GM12891 (cell line): ENCODE measurements at regions not wholly inside any gene's neighbourhood (a gene's known extent, or its start where the extent isn't known, plus 50 kb on each side); places are given as distances from the start of the nearest gene placed in this dataset.
A peak's percentile ranks its signal among the peaks of the same experiment; 100 is the strongest.

Experiments used
- DNase-seq: peaks from one replicate; pipeline ENCODE4 v3.0.0; 2011; ENCODE audit warnings: low spot score; ENCODE audit not compliant: insufficient read length
- FAIRE-seq: peaks from 2 replicates; lab custom pipeline; 2011; peaks lifted over from hg19 to GRCh38; lab: Jason Lieb, UNC
- PAX5 ChIP-seq: IDR thresholded peaks from 2 replicates; pipeline ENCODE4 v1.6.1; 2011; ENCODE audit warnings: low read length, moderate library complexity, mild to moderate bottlenecking; ENCODE audit not compliant: insufficient read depth, severe bottlenecking
- POLR2A ChIP-seq: IDR thresholded peaks from 2 replicates; pipeline ENCODE4 v1.6.1; 2011; ENCODE audit warnings: low read depth, low read length, control low read depth
- POLR2AphosphoS5 ChIP-seq: IDR thresholded peaks from 2 replicates; pipeline ENCODE4 v1.6.1; 2011; ENCODE audit warnings: low read depth, low read length, control low read depth
- POU2F2 ChIP-seq: IDR thresholded peaks from 2 replicates; pipeline ENCODE4 v1.6.1; 2011; ENCODE audit warnings: low read depth, mild to moderate bottlenecking, control low read depth, low read length, moderate library complexity
- SPI1 ChIP-seq: IDR thresholded peaks from 2 replicates; pipeline ENCODE4 v1.6.1; 2011; ENCODE audit warnings: low read depth, low read length, control low read depth
- TAF1 ChIP-seq: IDR thresholded peaks from 2 replicates; pipeline ENCODE4 v1.6.1; 2011; ENCODE audit warnings: low read depth, low read length, control low read depth

DNA sequence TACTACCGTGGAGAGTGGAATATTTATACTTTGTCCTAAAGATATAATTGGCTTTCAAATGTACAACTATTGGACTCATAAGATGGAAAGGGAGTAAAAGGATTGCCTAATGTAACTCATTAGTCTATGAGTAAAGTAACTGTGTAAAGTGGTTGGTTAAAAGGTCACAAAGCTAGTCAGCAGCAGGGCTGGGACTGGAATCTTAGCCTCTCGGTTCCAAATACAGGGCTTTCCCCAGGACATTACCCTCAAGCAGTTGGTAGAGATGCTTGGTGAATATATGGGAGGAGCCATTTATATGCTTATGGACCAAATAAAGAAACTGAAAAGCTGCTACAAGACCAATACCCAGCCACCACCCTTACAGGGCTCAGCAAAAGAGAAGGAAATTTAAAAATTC, 283.7 kb downstream of the HLX start:
- no peak for DNase-seq
- TF ChIP-seq SPI1 = no peak
- no peak for TF ChIP-seq POLR2AphosphoS5
- TF ChIP-seq TAF1 = no peak
- no peak for TF ChIP-seq POLR2A
- no peak for TF ChIP-seq POU2F2
- no peak for TF ChIP-seq PAX5
- FAIRE-seq = no peak

GRCh38 chr1:221164029-221164428, 284.8 kb downstream of the HLX start:
- FAIRE-seq (no peak), DNase-seq (no peak)
- no peak for TF ChIP-seq POLR2AphosphoS5
- no peak for TF ChIP-seq TAF1
- no peak for TF ChIP-seq POLR2A
- no peak for TF ChIP-seq PAX5
- no peak for TF ChIP-seq POU2F2

DNA sequence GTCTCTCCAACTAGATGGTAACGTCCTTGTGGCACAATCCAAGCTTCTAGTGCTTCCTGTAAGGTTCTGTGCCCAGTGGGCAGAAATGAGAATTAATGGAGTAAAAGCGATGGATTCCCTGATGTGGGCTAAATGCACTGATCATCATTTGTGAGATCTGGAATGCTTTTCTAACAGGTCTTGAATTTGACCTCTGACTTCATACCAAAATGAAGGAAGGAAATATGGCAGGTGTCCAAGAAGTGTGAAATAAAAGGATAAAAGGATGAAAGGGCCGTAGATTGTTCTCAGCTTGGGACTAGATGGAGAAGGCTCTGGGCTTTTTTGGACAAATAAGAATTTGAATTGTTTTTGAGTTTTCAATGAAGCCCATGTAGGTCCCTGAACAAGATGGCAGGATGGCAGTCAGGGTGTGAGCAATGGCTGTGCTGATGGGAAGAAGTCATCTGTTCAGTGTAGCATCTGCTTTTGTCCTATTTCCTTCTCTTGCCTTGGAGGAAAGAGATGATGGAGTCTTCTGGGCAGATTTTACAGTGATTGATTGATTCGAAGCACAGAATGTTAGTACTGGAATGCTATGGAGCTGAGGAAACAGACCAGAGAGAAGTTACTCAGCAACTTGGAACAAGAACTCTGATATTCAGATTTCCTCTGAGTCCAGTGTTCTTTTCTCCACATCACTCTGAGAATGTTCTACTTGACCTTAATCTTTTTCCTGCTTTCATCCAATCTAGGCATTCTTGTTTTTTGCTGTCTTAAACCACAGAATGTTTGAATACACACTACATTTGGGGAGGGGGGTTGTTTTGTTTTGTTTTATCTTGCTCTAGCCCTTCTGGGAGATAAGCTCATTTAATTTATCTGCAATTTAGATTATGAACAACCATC, 286.0 kb downstream of the HLX start:
- TF ChIP-seq POU2F2 (no peak), POLR2A (no peak), PAX5 (no peak), SPI1 (no peak), TAF1 (no peak), POLR2AphosphoS5 (no peak)
- no peak for DNase-seq
- FAIRE-seq = no peak

DNA sequence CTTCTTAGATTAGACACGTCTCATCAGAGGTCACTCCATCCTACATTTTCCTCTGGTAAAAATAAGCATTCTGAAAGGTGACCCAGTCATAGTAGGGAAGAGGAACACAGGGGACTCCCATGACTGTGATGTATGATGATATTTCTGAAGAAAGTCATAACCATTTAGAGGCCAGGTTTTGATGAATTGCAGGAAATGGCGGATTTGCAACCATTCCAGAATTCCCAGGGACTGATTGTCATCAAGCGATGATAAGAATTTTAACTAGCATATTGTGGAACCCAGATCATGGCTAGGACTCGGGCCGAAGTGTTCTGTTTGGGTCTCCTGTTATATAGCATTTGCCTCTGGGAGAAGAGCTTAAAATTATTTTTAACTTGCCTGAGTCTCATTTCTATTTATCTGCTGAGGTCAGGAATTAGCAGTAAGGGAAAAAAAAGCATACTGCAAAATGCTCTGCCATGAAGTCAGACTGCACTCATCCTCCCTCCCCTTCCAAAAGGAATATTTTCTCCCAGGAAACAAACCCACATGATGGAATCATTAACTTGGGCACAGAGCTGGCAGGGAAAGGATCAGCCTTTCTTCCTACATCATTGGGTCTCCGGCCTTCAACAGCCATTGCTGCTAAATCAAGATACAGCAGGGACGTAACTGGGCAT, 286.7 kb downstream of the HLX start:
- FAIRE-seq (peak; percentile 81), DNase-seq (no peak)
- TF ChIP-seq SPI1 (no peak), POLR2AphosphoS5 (no peak), POU2F2 (no peak), POLR2A (no peak)

GRCh38 chr1:221166559-221167318, 287.5 kb downstream of the HLX start:
- TF ChIP-seq POLR2AphosphoS5 (no peak), TAF1 (no peak), POLR2A (no peak), SPI1 (peak; percentile 95), POU2F2 (no peak)
- DNase-seq (no peak), FAIRE-seq (no peak)

DNA sequence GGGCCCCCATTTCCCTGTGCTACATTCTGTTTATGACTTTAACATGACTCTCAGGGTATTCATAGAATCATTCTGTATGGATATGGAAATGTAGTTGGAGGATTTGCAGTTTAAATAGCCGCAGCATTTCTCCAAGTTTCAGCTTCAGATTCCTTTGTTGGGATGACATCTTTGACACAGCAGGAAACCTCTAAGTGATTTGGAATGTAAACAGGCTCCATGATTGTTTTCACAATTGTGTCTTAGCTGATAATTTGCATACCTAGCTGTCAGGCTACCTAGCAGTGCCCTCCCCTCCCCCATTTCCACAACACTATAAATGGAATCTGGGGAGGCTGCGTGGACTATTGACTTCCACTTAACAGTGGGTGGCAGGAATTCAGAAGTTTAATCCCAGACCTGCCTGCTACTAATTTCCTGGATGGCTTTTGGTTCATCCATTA, 290.2 kb downstream of the HLX start:
- DNase-seq (no peak), FAIRE-seq (no peak)
- no peak for TF ChIP-seq SPI1

DNA sequence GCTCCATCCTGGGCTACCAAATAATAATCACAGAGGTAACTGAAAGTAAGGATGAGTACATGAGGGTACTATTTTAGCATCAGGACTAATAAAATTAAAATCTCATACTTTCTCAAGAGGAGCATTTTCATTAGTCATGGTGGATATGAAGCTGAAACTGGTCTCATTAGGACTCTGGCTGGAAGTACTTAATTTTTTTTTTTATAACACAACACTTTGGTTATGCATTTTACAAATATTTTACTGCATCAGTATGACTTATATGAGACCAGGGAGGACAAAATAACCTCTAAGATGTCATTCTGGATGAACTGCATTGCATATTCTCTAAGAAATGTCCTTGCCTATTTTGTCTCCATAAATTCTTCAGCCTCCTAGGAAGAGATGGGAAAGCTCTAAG, 290.9 kb downstream of the HLX start:
- FAIRE-seq (no peak), DNase-seq (no peak)
- TF ChIP-seq POU2F2 (no peak), POLR2AphosphoS5 (no peak), SPI1 (no peak), TAF1 (no peak), PAX5 (no peak), POLR2A (no peak)

DNA sequence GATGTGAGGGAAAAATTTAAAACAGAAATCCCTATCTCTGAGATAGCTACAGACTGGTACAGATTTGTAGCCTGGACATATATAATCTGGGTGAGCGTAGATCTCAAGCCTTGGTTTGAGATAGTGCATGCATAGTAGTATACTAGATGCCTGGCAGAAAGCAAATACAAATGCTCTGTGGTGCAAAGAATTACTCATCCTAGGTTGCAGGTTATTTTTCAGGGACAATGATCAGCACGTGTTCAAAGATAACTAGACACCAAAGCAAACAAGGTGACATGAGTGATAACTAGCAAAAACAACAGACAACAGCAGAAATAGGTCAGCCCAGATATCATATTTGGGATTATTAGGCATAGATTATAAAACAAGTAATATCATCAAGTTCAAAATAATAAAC, 292.5 kb downstream of the HLX start:
- TF ChIP-seq POLR2A = no peak
- TF ChIP-seq SPI1 = no peak
- TF ChIP-seq TAF1 = no peak
- no peak for TF ChIP-seq POU2F2
- no peak for TF ChIP-seq PAX5
- no peak for TF ChIP-seq POLR2AphosphoS5
- FAIRE-seq (no peak), DNase-seq (no peak)

DNA sequence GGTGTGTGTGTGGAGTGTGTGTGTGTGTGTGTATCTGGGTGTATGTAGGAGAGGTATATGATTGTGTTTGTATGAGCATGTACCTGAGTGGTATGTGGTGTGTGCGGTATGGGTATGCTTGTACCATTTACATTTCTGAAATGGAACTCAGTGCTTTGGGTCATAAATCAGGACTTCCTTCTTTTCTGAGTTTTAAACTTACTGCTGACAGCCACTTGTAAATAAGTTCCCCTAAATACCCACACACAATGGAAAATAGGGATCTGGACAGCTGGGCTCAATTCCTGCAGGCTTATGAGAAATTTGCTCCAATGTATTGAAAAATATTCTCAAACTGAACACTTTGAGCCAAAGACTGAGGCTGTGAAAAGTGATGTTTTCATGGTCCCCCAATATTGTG, 293.6 kb downstream of the HLX start:
- FAIRE-seq = no peak
- no peak for DNase-seq
- no peak for TF ChIP-seq SPI1
- no peak for TF ChIP-seq POLR2A
- TF ChIP-seq TAF1 = no peak
- TF ChIP-seq POU2F2 = no peak
- TF ChIP-seq PAX5 = no peak
- no peak for TF ChIP-seq POLR2AphosphoS5
